Astrocyte (in vitro differentiated cells and primary cell): ENCODE measurements at regions not wholly inside any gene's neighbourhood (a gene's known extent, or its start where the extent isn't known, plus 50 kb on each side); places are given as distances from the start of the nearest gene placed in this dataset.

ENCODE experiments used
- CTCF ChIP-seq: IDR thresholded peaks from 2 replicates; pipeline ENCODE4 v1.5.1; 2011; ENCODE audit warnings: low read depth, mild to moderate bottlenecking, inconsistent platforms, low read length, moderate library complexity; ENCODE audit not compliant: insufficient read depth
- EZH2 ChIP-seq: IDR thresholded peaks from 2 replicates; pipeline ENCODE4 v1.6.1; 2012; ENCODE audit warnings: mild to moderate bottlenecking, low read length, inconsistent platforms; ENCODE audit not compliant: insufficient read depth

- no peak for TF ChIP-seq CTCF
- no peak for TF ChIP-seq EZH2
Measured at GRCh38 chr1:218694085-218694484, 348.9 kb downstream of the TGFB2 start.
